GM21737 (cell line): ENCODE measurements at regions not wholly inside any gene's neighbourhood (a gene's known extent, or its start where the extent isn't known, plus 50 kb on each side); places are given as distances from the start of the nearest gene placed in this dataset.

ENCODE experiments used
- ATAC-seq: cut with Tn5 transposase; IDR thresholded peaks from one replicate; pipeline ENCODE4 v1.9.1; 2021; ENCODE audit warnings: mild to moderate bottlenecking, moderate library complexity; ENCODE audit not compliant: unreplicated experiment

- ATAC-seq = no peak
Observed at GRCh38 chr12:66848967-66849366, 170.1 kb upstream of the GRIP1 start.

GRCh38 chr12:66851134-66851533 lies 172.3 kb upstream of the GRIP1 start:
- no peak for ATAC-seq

- ATAC-seq = no peak
Observed at GRCh38 chr12:66852091-66852490, 173.2 kb upstream of the GRIP1 start.

- no peak for ATAC-seq
Observed at GRCh38 chr12:66852765-66853164, 173.9 kb upstream of the GRIP1 start.

- ATAC-seq = no peak
Observed at GRCh38 chr12:66859751-66860440, 181.0 kb upstream of the GRIP1 start.

GRCh38 chr12:66860752-66861750 lies 182.2 kb upstream of the GRIP1 start:
- peak; percentile 68 for ATAC-seq

- no peak for ATAC-seq
Observed at GRCh38 chr12:66862356-66862985, 183.6 kb upstream of the GRIP1 start.

GRCh38 chr12:66863276-66863675 lies 184.4 kb upstream of the GRIP1 start:
- no peak for ATAC-seq

GRCh38 chr12:66877925-66878324 lies 199.0 kb upstream of the GRIP1 start:
- ATAC-seq = no peak

GRCh38 chr12:66879409-66879808 lies 200.5 kb upstream of the GRIP1 start:
- no peak for ATAC-seq

GRCh38 chr12:66881386-66881785 lies 202.5 kb upstream of the GRIP1 start:
- no peak for ATAC-seq

- ATAC-seq = no peak
Observed at GRCh38 chr12:66884091-66884490, 205.2 kb upstream of the GRIP1 start.

GRCh38 chr12:66885115-66885875 lies 206.4 kb upstream of the GRIP1 start:
- no peak for ATAC-seq

GRCh38 chr12:66896797-66897196 lies 217.9 kb upstream of the GRIP1 start:
- ATAC-seq = no peak

- ATAC-seq = no peak
Observed at GRCh38 chr12:66898700-66899469, 220.0 kb upstream of the GRIP1 start.

GRCh38 chr12:66899588-66899987 lies 220.7 kb upstream of the GRIP1 start:
- ATAC-seq = no peak

- no peak for ATAC-seq
Observed at GRCh38 chr12:66900616-66901015, 221.7 kb upstream of the GRIP1 start.

- peak; percentile 86 for ATAC-seq
Observed at GRCh38 chr12:66901138-66901932, 222.5 kb upstream of the GRIP1 start.

- ATAC-seq = no peak
Observed at GRCh38 chr12:66902020-66902419, 223.1 kb upstream of the GRIP1 start.
